Stimulated activated CD8-positive, alpha-beta memory T cell treated with anti-CD3 and anti-CD28 coated beads, Interleukin-2, amount 100 ng/mL, for 48 hours (primary cell): ENCODE measurements at regions not wholly inside any gene's neighbourhood (a gene's known extent, or its start where the extent isn't known, plus 50 kb on each side); places are given as distances from the start of the nearest gene placed in this dataset.
"Not testable (repeated sequence)": the region's sequence is repeated elsewhere in the genome, so short reads cannot be mapped to it uniquely, and the experiment has no call there.

Experiments
- DNase-seq, 2 donors: peaks; one replicate each; pipeline ENCODE4 v3.0.0-alpha.2; 2020; ENCODE audit warnings: low read depth in 2 of 2

DNA sequence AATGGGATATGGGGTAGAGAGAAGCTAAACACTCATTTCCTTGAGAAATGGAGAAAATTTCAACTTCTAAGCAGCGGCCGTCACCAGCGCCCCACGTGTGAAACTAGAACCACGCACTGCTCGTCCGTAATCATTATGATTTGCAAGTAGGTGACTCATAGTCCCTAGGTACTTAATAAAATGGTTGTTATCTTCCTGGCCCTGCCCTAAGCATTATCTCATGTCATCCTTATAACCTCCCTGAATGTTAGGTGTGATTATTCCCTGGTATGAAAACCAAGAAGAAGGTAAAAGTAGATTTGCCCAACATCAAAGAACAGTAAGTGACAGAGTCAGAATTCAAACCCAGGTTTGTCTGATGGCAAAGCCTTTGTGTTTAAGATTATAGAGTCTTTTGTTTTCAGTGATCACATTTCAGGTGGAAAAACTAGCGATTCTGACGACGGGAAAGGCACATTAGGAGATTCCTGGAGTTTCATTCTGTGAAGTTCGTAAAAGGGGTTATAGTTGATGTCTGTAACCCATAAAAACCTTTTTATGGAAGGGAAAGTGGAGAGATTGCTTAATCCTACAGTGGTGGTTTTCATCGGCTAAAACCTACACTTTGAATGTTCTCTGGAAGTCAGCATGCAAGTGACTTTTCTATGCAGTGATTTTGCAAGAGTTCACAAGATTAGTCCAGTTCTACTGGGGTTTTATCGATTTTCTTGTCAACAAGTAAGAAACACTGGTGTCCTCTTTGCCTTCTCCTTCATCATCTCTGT lies 202.9 kb upstream of the WWC1 start:
- no peak for DNase-seq

DNA sequence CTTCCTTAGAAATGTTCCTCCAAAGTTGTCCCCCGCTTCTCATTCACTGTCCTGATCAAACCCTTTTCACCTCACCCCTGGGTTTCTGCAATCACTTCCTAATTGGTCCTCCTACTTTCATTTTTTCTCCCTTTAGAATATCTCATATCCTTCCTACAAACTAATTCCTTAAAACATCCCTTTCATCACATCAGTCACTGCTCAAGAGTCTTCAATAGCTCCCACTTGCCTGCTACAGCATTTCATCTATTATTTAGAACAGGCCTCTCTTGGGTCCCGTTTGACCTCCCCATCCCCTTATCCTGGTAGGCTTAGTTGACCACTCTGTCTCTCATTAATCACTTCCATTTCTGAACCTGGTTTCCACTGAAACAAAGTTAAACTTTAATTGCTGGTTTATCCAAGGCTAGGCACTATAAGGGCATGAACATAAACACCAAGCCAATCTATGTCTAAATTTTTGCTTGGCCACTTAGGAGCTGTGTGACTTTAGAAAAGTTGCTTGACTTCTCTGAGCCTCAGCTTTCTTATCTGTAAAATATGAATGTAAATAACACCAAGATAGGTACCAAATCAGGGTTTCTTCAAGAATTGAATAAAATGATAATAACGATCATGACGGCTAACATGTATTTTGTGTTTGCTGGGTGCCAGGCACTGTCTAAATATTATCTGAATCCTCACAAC lies 202.1 kb upstream of the WWC1 start:
- no peak for DNase-seq

DNA sequence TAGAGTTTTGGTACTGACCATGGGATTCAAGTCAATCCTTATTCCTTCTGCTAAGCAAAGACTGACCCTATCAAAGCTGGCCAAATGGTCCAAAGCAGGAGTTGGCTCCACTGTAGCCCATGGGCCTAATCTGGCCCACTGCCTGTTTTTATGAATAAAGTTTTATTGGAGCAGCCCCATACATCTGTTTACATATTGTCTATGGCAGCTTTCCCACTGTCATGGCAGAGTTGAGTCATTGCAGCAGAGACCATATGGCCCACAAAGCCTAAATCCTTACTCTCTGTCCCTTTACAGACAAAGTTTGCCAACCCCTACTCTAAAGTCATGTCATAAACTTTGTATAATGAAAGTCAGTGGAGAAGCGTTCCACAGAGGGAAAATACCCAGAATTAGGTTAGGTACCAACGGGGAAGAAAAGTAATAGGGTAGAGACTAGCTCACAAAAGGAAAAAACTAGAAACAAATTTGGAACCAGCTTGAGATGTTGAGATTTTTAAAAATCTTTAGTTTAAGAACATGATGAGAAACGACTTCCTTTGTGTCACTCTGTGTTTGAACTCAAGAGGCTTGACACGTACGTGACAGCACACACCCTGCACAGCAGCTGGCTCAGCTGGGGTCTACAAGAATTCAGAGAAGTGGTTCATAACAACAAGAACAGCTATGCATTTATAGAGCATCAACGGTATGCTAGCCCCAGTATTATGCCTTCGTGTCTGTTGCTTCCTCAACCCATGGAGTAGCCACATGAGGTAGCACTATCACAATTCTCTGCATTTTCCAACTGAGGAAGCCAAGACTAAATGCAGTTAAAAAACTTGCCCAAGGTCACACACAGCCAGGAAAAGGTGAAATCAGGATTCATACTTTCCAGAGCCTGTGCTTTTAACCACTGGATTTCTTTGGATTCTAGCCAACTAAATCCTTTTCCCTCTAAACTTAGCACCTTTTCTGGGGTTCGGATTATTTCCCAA lies 198.9 kb upstream of the WWC1 start:
- DNase-seq = no peak

DNA sequence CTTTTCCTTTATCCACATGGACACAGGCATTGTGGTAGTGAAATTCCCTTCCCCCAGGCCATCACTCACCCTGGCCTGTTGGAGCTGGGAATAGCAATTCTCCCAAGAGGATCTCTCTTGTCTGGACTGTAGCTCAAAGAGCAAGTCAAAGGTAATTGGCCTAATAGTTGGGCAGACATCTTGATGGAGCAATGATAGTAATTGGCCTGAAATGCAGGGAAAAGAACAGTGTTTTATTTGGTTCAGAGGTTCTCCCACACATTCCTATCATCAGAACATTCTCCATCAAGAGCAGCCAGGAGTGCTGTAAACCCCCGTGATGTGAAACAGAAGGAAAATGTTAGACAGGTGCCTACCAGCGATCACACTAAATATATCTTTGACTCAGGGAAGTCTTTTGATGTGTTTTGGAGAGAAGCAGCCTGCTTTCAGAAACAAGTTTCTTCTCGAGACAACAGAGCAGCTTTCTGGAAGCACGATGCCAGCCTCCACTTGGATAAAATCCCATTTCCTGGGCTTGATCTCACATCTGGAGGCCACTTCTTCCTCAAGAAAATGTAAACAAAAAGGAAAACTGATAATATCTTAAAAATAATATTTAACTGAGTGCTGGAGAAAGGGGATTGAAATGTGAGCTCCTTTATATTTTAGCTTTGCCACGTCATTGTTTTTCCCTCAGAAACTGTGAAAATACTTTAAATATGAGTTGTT lies 198.1 kb upstream of the WWC1 start:
- no peak for DNase-seq

DNA sequence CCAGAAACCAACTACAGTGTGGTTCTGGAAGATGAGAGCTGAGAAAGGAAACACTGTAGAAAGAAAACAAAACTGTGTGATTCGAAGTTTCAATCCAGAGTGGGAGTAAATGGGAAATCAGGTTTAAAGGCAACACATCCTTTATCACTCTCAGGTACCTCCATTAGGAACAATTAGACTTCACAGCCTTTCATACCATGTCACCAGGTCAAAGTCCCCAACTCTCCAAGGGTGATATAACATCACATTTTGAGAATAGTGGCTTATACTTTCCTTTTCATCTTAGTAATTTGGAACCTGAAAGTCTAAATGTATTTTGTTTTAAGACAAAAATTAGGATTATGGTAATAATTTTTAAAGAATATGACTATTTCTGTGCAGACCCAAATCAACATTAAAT lies 194.9 kb upstream of the WWC1 start:
- DNase-seq = no peak

DNA sequence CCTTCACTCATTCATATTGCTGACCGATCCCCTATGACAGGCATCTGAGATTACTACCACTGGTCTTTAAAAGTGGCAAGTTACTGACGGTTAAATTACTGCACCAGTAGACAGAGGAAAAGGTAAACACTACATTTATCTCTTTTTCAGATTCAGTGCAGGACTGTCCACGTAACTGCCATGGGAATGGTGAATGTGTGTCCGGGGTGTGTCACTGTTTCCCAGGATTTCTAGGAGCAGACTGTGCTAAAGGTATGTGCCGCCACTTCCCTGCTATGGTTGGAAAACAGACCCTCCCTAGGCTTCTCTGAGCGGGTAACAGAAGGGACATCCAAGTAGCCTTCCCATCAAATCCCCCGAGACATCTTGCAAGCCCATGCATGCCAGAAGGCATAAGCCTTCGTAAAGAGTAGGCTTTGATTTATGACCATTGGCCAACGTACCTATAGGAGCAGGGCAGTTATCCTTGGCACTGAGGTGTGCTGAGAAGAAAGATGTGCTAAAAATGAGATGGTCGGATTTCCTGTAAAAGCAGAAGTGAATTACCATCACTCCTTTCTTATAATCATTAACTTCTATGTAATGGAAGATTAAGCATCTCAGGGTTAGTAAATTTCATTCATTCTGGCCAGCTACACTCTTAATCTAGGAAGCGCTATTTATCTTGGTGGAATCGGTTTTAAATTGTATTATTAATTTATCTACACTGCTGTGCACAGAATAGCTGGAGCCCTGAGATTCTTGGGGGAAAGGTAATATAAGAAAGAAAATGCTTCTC lies 193.4 kb upstream of the WWC1 start:
- DNase-seq = no peak

DNA sequence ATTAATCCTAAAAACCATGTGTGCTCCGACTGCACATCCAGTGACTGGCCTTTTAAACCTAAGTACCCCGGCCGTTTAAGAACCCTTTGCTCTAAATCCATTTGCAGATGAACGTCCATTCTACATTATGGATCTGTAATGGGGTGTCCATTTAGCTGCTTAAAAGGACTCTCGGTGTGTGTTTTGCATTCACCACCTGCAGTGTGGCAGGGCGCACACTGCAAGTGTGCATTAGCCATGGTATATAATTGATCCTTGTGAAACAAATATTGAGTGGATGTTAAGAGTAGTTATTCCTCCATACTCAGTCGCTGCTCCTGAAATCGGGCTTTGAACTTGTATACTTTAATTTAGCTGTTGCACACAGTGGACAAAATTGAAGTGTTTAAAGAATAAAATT lies 190.1 kb upstream of the WWC1 start:
- DNase-seq = no peak

DNA sequence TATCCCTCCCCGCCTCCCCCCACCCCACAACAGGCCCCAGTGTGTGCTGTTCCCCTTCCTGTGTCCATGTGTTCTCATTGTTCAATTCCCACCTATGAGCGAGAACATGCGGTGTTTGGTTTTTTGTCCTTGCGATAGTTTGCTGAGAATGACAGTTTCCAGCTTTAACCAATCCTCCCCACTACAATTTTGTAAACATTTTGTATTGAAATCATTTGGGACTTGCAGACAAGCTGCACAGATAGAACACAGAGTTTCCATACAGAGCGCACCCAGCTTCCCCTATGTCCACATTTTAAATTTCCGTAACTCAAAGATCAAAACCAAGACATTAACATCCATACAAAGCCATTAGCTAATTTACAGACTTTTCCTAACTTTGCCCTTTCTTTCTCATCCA lies 188.4 kb upstream of the WWC1 start:
- DNase-seq = not testable (repeated sequence)

DNA sequence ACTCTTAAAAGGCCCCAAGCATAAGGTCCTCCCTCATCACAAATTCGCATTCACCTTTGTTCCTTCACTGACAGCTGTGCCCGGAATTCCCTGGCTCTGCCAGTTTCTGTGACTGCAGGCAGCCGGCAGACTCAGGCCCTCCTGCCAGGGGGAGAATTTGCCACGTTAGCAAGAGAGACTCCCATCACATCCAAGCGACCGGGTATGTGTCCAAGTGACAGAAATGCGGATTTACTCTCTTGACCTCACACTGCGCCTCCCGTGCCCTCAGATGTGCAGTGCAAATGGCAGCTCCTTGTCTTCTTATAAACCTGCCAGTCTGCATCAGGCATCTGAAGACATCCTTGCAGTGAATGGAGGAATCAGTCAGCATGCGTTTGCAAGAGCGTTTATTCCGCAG lies 187.1 kb upstream of the WWC1 start:
- no peak for DNase-seq

DNA sequence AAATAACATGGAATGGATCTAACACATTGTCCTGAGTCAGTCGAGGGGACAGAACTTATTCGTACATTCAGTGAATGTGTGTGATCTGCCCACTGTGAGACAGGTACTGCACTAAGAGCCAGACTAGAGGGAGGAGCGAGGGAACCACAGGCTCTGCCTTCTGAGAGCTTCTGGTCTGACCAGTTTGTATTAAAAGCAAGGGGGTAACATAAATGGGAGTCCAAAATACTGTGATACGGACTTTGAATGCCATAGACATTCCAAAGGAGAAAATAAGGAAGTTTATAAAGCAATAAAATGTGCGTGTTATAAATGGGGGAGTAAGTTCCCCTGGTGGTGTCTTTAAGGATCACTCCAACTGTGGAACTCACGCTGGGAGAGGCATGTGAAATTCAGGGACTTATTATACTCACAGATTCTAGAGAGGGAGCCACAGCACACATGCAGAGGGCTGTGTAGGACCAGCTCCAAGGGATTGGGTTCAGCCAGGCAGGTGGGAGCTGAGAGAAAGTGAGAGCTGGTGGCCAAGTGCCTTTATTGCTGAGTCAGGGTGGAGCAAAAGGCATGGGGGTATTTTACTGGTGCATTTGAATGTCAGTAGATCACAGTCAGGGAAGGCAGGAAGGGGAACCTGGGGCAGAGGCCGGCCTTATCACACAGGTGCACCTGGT lies 186.5 kb upstream of the WWC1 start:
- no peak for DNase-seq

DNA sequence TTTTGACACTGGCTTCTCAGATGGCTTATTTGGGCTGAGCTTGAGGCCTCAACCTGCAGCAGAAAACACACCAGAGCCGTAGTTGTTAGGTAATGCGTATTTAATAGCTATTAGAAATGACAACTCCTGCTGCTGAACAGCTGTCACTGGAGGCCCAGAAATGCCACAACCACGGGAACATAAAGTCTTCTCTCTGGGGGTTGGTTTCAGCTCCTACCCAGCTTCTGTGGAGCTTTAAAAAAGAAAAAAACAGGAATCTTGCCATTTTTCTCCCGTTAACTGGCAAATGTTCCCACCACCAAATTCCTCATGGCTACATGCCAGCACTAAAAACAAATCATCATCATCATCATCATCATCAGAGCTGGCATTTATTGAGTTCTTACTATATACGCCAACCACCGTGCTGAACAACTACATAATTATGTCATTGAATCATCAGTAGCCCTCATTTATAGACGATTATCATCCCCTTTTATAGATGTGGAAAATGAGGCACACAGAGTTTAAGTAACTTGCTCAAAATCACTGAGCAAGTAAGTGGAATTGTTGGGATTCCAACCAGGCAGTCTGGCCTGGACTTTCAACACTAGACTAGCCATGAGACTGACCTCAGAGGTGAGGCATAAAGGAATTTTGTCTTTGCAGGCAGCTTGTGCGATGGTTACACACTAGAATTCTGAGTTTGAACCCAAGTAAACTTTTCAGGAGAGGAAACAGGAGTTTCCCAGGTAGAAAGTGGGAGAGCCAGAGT lies 185.3 kb upstream of the WWC1 start:
- no peak for DNase-seq

DNA sequence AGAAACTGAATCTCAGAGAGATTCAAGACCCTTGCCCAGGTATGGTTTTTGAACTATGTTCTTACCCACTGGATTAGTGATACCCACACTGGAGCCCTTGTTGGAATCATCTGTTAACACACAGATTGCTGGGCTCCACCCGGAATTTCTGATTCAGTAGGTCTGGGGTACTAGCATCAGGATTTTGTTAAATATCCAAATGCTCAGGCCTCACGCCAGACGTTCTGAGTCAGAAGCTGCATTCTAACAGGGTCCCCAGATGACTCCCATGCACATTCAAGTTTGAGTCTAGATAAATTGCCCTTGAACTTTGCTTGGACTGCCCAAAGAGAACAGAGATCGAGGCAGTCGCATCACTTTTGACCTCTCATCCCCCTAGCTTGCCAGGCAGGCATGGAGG lies 182.0 kb upstream of the WWC1 start:
- no peak for DNase-seq

DNA sequence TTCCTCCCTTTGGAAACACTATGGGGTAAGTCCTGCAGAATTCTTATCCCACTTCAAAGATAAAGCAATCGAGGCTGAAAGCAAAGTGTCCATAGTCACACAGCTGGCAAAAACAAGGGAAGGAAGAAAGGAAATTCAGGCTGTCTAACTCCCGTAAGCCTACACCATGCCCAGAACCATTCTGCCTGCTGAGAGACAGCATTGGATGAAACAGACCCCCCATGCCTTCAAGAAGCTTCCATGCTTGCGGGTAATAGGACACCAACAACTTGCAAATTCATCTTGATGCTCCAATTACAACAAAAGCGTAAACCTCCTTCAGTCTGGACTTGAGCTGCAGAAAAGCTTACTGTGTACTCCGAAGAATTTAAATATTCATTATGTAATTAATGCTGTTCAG lies 181.1 kb upstream of the WWC1 start:
- DNase-seq = no peak

DNA sequence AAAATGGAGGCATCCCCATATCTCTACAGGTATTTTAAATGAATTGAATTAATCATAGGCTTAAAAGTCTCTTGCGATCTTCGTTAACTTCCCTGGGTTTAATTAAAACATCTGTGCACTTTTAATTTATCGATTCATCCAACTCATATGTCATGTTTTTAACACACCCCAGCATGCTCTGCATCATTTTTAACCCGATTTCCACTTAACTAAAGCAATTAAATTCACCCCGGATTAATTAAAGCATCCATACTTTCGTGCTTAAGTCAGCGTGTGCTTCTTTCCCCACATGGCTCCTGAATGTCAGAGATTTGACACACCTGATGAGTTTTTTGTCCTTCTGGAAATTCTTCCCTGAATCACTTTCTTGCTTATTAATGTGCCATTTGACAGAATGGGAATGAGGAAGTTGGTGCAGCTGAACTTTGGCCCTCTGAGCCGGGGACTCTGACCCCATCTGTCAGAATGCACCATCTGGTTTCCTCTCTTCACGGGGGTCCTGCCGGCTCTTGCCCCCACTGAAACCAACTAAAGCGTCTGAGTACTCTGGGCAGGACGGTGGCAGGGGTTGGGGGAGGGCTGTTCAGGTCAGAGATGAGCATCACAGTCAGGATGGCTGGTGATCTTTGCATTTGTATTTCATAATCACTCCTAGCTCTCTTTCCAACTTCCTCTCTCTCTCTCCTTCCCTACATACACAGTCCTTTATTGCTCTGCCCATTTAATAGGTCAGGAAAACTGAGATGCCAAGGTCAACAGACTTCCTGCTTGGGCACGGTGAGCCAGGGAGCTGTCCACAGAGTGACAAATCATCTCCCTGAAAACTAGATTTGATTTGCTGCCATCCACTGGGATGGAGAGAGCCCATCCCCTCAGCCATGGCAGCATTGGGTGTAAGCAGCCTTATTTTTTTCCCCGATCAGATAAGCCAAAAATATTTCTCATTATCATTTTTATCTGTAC lies 180.3 kb upstream of the WWC1 start:
- no peak for DNase-seq

DNA sequence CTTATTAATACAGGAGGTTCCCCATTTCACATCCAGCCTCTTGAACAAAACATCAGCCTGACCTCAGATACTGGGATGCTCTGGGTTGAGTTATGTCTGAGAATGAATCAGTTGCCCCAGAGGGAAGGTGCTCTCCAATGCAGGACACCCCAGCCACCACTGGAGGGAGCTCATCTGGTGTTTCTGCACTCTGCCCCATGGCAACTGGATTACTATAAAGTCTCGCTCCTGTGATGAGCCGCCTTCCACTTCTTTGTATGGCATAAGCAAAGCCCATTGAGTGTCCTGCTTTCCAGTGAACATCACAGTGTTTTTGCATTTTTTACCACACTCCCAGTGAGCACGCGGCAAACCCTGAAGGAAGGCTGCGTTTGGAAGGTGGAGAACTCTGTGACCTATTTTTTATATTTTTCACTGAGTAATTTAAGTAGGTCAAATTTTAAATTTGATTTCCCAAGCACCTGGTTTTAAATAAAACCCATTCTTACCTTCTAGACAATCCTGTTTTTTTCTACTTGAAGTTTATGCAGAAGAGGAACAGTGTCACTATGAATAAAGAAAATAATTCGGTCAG lies 176.9 kb upstream of the WWC1 start:
- peak; percentile 11 to 41 for DNase-seq

DNA sequence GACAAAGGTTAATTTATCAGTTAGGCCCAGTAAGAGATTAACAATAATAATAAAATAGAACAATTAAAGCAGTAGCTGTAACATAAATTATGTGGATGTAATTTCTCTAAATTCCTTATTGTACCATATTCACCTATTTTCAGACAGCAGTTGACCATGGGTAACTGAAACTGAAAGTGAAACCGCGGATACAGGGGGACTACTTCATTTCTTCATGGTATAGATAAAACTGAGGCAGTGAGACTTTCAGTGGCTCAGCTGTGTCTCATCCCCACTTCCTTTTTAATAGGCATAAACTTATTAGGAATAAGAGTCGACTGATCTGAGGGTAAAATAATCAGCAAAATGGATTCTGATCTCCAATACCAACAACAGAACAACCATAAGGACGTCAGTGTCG lies 174.0 kb upstream of the WWC1 start:
- no peak for DNase-seq

DNA sequence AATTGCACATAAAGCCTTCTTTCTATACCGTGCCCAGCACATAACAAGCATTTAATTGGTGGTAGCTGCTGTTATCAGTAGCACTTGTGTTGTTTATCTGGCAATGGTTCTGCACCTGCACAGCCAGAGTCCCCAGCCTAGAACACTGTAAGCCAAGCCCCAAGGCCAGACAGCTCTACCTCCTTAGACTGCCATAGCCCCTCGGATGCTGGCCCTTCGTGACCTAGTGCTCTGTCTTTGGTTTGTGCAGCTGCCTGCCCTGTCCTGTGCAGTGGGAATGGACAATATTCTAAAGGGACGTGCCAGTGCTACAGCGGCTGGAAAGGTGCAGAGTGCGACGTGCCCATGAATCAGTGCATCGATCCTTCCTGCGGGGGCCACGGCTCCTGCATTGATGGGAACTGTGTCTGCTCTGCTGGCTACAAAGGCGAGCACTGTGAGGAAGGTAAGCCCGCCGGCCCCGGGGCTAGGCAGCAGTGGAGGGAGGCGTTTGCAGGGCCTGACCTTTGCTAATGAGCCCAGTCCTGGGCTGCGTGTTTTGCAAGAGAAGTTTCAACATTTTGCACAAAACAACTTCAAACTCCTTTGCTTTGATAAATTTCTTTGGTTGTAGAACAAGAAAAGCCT lies 173.3 kb upstream of the WWC1 start:
- no peak for DNase-seq
